Kidney epithelial cell (primary cell): ENCODE measurements at regions not wholly inside any gene's neighbourhood (a gene's known extent, or its start where the extent isn't known, plus 50 kb on each side); places are given as distances from the start of the nearest gene placed in this dataset.

Experiments used
- DNase-seq: peaks from one replicate; pipeline ENCODE4 v3.0.0-alpha.2; 2010; ENCODE audit warnings: low read depth
- H3K27me3 ChIP-seq: 2 replicates; pipeline ENCODE4 v1.6.0; 2011; ENCODE audit warnings: low read length; ENCODE audit not compliant: control insufficient read depth, insufficient read depth
- H3K36me3 ChIP-seq: 2 replicates; pipeline ENCODE4 v1.5.1; 2011; ENCODE audit warnings: low read length; ENCODE audit not compliant: control insufficient read depth, insufficient read depth
- H3K4me3 ChIP-seq: 2 replicates; pipeline ENCODE4 v1.5.1; 2011; ENCODE audit warnings: low read depth, mild to moderate bottlenecking, control low read depth, low read length
- CTCF ChIP-seq: IDR thresholded peaks from 2 replicates; pipeline ENCODE4 v1.5.1; 2011; ENCODE audit warnings: mild to moderate bottlenecking, moderate library complexity, low read length, control low read depth, inconsistent platforms; ENCODE audit not compliant: insufficient read depth, poor library complexity, severe bottlenecking

GRCh38 chr5:2442496-2443354, 308.8 kb downstream of the IRX2 start:
- H3K4me3 ChIP-seq: no peak overlapping the region
- H3K27me3 ChIP-seq: no peaks in the 10 kb centered on the region
- H3K36me3 ChIP-seq: no peaks in the 10 kb centered on the region
- no peak for DNase-seq
- no peak for TF ChIP-seq CTCF

- no peak for TF ChIP-seq CTCF
- H3K27me3 ChIP-seq: no peaks in the 10 kb centered on the region
- DNase-seq: no peak
- no peak overlapping the region for H3K4me3 ChIP-seq
- H3K36me3 ChIP-seq: no peaks in the 10 kb centered on the region
Measured at GRCh38 chr5:2441495-2442180, 309.8 kb downstream of the IRX2 start.

GRCh38 chr5:2439608-2440007, 311.9 kb downstream of the IRX2 start:
- DNase-seq: no peak
- no peaks in the 10 kb centered on the region for H3K36me3 ChIP-seq
- TF ChIP-seq CTCF: no peak
- no peaks in the 10 kb centered on the region for H3K27me3 ChIP-seq
- no peak overlapping the region for H3K4me3 ChIP-seq

- no peak for TF ChIP-seq CTCF
- Histone ChIP-seq H3K4me3 (no peak overlapping the region), H3K27me3 (no peaks in the 10 kb centered on the region), H3K36me3 (no peaks in the 10 kb centered on the region)
- no peak for DNase-seq
Measured at GRCh38 chr5:2433086-2433485, 318.4 kb downstream of the IRX2 start.

- Histone ChIP-seq H3K4me3 (no peak overlapping the region), H3K27me3 (no peaks in the 10 kb centered on the region), H3K36me3 (no peaks in the 10 kb centered on the region)
- TF ChIP-seq CTCF: no peak
- no peak for DNase-seq
Measured at GRCh38 chr5:2432076-2432920, 319.2 kb downstream of the IRX2 start.
